H9 (cell line): ENCODE measurements at regions not wholly inside any gene's neighbourhood (a gene's known extent, or its start where the extent isn't known, plus 50 kb on each side); places are given as distances from the start of the nearest gene placed in this dataset.

Experiments
- DNase-seq: peaks from one replicate; pipeline ENCODE4 v3.0.0-alpha.2; 2017
- H2AFZ ChIP-seq: one replicate; pipeline ENCODE4 v1.6.1; 2013; ENCODE audit warnings: mild to moderate bottlenecking, low read length, control low read depth, moderate library complexity
- H2AK5ac ChIP-seq: 2 replicates; pipeline ENCODE4 v1.6.1; 2013; ENCODE audit warnings: low read length, control low read depth, mixed read lengths; ENCODE audit not compliant: insufficient read length
- H2BK120ac ChIP-seq: one replicate; pipeline ENCODE4 v1.6.1; 2013; ENCODE audit warnings: low read depth, mild to moderate bottlenecking, low read length, control low read depth, inconsistent platforms; ENCODE audit not compliant: poor library complexity, severe bottlenecking
- H2BK12ac ChIP-seq: 2 replicates; pipeline ENCODE4 v1.6.1; 2013; ENCODE audit warnings: low read length, control low read depth, mixed read lengths, low read depth; ENCODE audit not compliant: insufficient read length
- H2BK15ac ChIP-seq: 2 replicates; pipeline ENCODE4 v1.6.1; 2013; ENCODE audit warnings: low read depth, low read length, control low read depth
- H2BK20ac ChIP-seq: one replicate; pipeline ENCODE4 v1.6.1; 2013; ENCODE audit warnings: low read depth, mild to moderate bottlenecking, low read length, control low read depth, inconsistent platforms; ENCODE audit not compliant: poor library complexity, severe bottlenecking
- H2BK5ac ChIP-seq: 2 replicates; pipeline ENCODE4 v1.6.1; 2013; ENCODE audit warnings: low read length, control low read depth, mixed read lengths; ENCODE audit not compliant: insufficient read length
- H3K14ac ChIP-seq: 2 replicates; pipeline ENCODE4 v1.6.1; 2013; ENCODE audit warnings: low read length, control low read depth; ENCODE audit not compliant: insufficient read depth
- H3K18ac ChIP-seq: 2 replicates; pipeline ENCODE4 v1.6.1; 2013; ENCODE audit warnings: low read depth, mild to moderate bottlenecking, mixed read lengths, low read length, control low read depth; ENCODE audit not compliant: insufficient read length
- H3K23ac ChIP-seq: 2 replicates; pipeline ENCODE4 v1.6.1; 2013; ENCODE audit warnings: low read length, control low read depth, mixed read lengths, low read depth; ENCODE audit not compliant: insufficient read length
- H3K23me2 ChIP-seq: 2 replicates; pipeline ENCODE4 v1.6.1; 2013; ENCODE audit warnings: low read depth, mild to moderate bottlenecking, mixed read lengths, low read length, control low read depth; ENCODE audit not compliant: insufficient read length, poor library complexity, severe bottlenecking
- H3K27ac ChIP-seq: 2 replicates; pipeline ENCODE4 v1.5.1; 2013; ENCODE audit warnings: low read length, control low read depth, mixed read lengths, low read depth; ENCODE audit not compliant: insufficient read length
- H3K27me3 ChIP-seq: 2 replicates; pipeline ENCODE4 v1.6.1; 2013; ENCODE audit warnings: low read length, control low read depth, inconsistent platforms; ENCODE audit not compliant: insufficient read depth
- H3K4ac ChIP-seq: 2 replicates; pipeline ENCODE4 v1.6.1; 2013; ENCODE audit warnings: low read depth, mild to moderate bottlenecking, control low read depth, inconsistent platforms, low read length, moderate library complexity
- H3K4me1 ChIP-seq: 2 replicates; pipeline ENCODE4 v1.6.1; 2013; ENCODE audit warnings: low read length, control low read depth, inconsistent platforms; ENCODE audit not compliant: insufficient read depth
- H3K4me2 ChIP-seq: 2 replicates; pipeline ENCODE4 v1.6.1; 2013; ENCODE audit warnings: low read length, control low read depth, mixed read lengths; ENCODE audit not compliant: insufficient read length, insufficient read depth
- H3K56ac ChIP-seq: 2 replicates; pipeline ENCODE4 v1.6.1; 2013; ENCODE audit warnings: low read depth, mild to moderate bottlenecking, mixed read lengths, low read length, control low read depth; ENCODE audit not compliant: insufficient read length
- H3K79me1 ChIP-seq: 2 replicates; pipeline ENCODE4 v1.6.1; 2013; ENCODE audit warnings: low read depth, mild to moderate bottlenecking, moderate library complexity, low read length, control low read depth, inconsistent platforms; ENCODE audit not compliant: insufficient read depth, poor library complexity, severe bottlenecking
- H3K79me2 ChIP-seq: 2 replicates; pipeline ENCODE4 v1.6.1; 2013; ENCODE audit warnings: low read length, control low read depth, inconsistent platforms; ENCODE audit not compliant: insufficient read depth
- H3K9ac ChIP-seq: 2 replicates; pipeline ENCODE4 v1.6.1; 2013; ENCODE audit warnings: low read length, control low read depth, mixed read lengths; ENCODE audit not compliant: insufficient read length; ENCODE audit errors: extremely low read depth
- H3K9me3 ChIP-seq: one replicate; pipeline ENCODE4 v1.6.1; 2013; ENCODE audit warnings: low read depth, low read length, inconsistent platforms; ENCODE audit not compliant: control insufficient read depth
- H3T11ph ChIP-seq: one replicate; pipeline ENCODE4 v1.6.1; 2013; ENCODE audit warnings: mild to moderate bottlenecking, low read length, control low read depth, inconsistent platforms
- H4K20me1 ChIP-seq: one replicate; pipeline ENCODE4 v1.6.1; 2013; ENCODE audit not compliant: control insufficient read depth, insufficient read length, insufficient read depth
- H4K5ac ChIP-seq: 2 replicates; pipeline ENCODE4 v1.6.1; 2013; ENCODE audit warnings: low read depth, mild to moderate bottlenecking, mixed read lengths, low read length, control low read depth; ENCODE audit not compliant: insufficient read length
- H4K8ac ChIP-seq: replicated peaks from 2 replicates; pipeline ENCODE4 v1.6.1; 2013; ENCODE audit warnings: low read length, control low read depth, mixed read lengths, low read depth; ENCODE audit not compliant: insufficient read length
- H4K91ac ChIP-seq: 2 replicates; pipeline ENCODE4 v1.6.1; 2013; ENCODE audit warnings: low read depth, mild to moderate bottlenecking, moderate library complexity, mixed read lengths, low read length, control low read depth; ENCODE audit not compliant: insufficient read length
- H3K27ac Mint-ChIP-seq, 3 experiments: 2 replicates in 2 of 3; 3 replicates in 1 of 3; pipeline ENCODE4 v1.8.0; 2020 to 2021; ENCODE audit warnings: mixed read lengths in 3 of 3, mild to moderate bottlenecking in 1 of 3, moderate library complexity in 1 of 3
- H3K27me3 Mint-ChIP-seq: 2 replicates; pipeline ENCODE4 v1.8.0; 2021; ENCODE audit warnings: low read depth, mild to moderate bottlenecking, moderate library complexity, mixed read lengths
- H3K36me3 Mint-ChIP-seq, 3 experiments: 2 replicates in 2 of 3; 3 replicates in 1 of 3; pipeline ENCODE4 v1.8.0; 2020 to 2021; ENCODE audit warnings: low read depth in 3 of 3, mixed read lengths in 3 of 3; ENCODE audit not compliant: insufficient read depth in 1 of 3
- H3K4me1 Mint-ChIP-seq, 2 experiments: 2 replicates each; pipeline ENCODE4 v1.8.0; 2020; ENCODE audit warnings: mixed read lengths in 2 of 2
- H3K4me3 Mint-ChIP-seq, 2 experiments: 2 replicates in 1 of 2; 3 replicates in 1 of 2; pipeline ENCODE4 v1.8.0; 2020 to 2021; ENCODE audit warnings: mild to moderate bottlenecking in 2 of 2, mixed read lengths in 2 of 2, moderate library complexity in 1 of 2
- H3K9me3 Mint-ChIP-seq, 2 experiments: 2 replicates in 1 of 2; 3 replicates in 1 of 2; pipeline ENCODE4 v1.8.0; 2020; ENCODE audit warnings: mild to moderate bottlenecking in 2 of 2, mixed read lengths in 2 of 2, moderate library complexity in 1 of 2
- CTCF ChIP-seq: fragments of 200-600 bp; sonication (generic); conservative IDR thresholded peaks from 3 replicates; pipeline ENCODE4 v1.8.0; 2021; ENCODE audit warnings: antibody characterized with exemption, mild to moderate bottlenecking
- WGBS: extraction: QIAGEN DNeasy Blood & Tissue Kit; methylation state at CpG from one replicate; pipeline ENCODE4 v1.1.7; 2013; ENCODE audit warnings: missing lambda C conversion rate, low lambda C conversion rate, mixed read lengths; ENCODE audit not compliant: insufficient read length; ENCODE audit errors: extremely low coverage; 5-methylcytosine and 5-hydroxymethylcytosine counted together

- Histone ChIP-seq H3K27me3 (no peaks in the 10 kb centered on the region), H4K8ac (no peak overlapping the region), H2AK5ac (no peak overlapping the region), H2BK120ac (no peak overlapping the region), H2AFZ (no peak overlapping the region), H3K9me3 (no peaks in the 10 kb centered on the region), H2BK20ac (no peak overlapping the region), H3K23me2 (no peaks in the 10 kb centered on the region), H3T11ph (no peak overlapping the region), H2BK5ac (no peak overlapping the region), H4K5ac (no peak overlapping the region), H3K79me2 (no peaks in the 10 kb centered on the region), H3K18ac (no peak overlapping the region), H3K4me1 (no peaks in the 10 kb centered on the region), H3K9ac (no peak overlapping the region), H3K27ac (no peak overlapping the region), H4K91ac (no peak overlapping the region), H2BK12ac (no peak overlapping the region), H3K14ac (no peak overlapping the region), H3K23ac (no peak overlapping the region), H3K79me1 (no peaks in the 10 kb centered on the region), H3K4ac (no peak overlapping the region), H3K56ac (no peak overlapping the region), H3K4me2 (no peak overlapping the region), H2BK15ac (no peak overlapping the region), H4K20me1 (no peaks in the 10 kb centered on the region)
- Mint-ChIP-seq H3K9me3 (no peaks in the 10 kb centered on the region; a peak in 1 of 5 replicates), H3K27me3 (no peaks in the 10 kb centered on the region), H3K4me1 (peaks cover 0 to 12% of the 10 kb centered on the region in 2 experiments; a peak in 2 of 4 replicates), H3K4me3 (no peak overlapping the region), H3K27ac (no peak overlapping the region), H3K36me3 (peaks cover 0 to 9% (median 5%) of the 10 kb centered on the region in 3 experiments; a peak in 6 of 7 replicates)
- no peak for TF ChIP-seq CTCF
- no CpG with 5 or more reads among the region's 3 CpGs for WGBS
- DNase-seq = no peak
Observed at GRCh38 chr13:55682776-55683175, 1457.9 kb upstream of the PRR20A start.
